H9 (cell line): ENCODE measurements at regions not wholly inside any gene's neighbourhood (a gene's known extent, or its start where the extent isn't known, plus 50 kb on each side); places are given as distances from the start of the nearest gene placed in this dataset.

ENCODE experiments used
- DNase-seq: peaks from one replicate; pipeline ENCODE4 v3.0.0-alpha.2; 2017
- H2AFZ ChIP-seq: one replicate; pipeline ENCODE4 v1.6.1; 2013; ENCODE audit warnings: mild to moderate bottlenecking, low read length, control low read depth, moderate library complexity
- H2AK5ac ChIP-seq: 2 replicates; pipeline ENCODE4 v1.6.1; 2013; ENCODE audit warnings: low read length, control low read depth, mixed read lengths; ENCODE audit not compliant: insufficient read length
- H2BK120ac ChIP-seq: one replicate; pipeline ENCODE4 v1.6.1; 2013; ENCODE audit warnings: low read depth, mild to moderate bottlenecking, low read length, control low read depth, inconsistent platforms; ENCODE audit not compliant: poor library complexity, severe bottlenecking
- H2BK12ac ChIP-seq: 2 replicates; pipeline ENCODE4 v1.6.1; 2013; ENCODE audit warnings: low read length, control low read depth, mixed read lengths, low read depth; ENCODE audit not compliant: insufficient read length
- H2BK15ac ChIP-seq: 2 replicates; pipeline ENCODE4 v1.6.1; 2013; ENCODE audit warnings: low read depth, low read length, control low read depth
- H2BK20ac ChIP-seq: one replicate; pipeline ENCODE4 v1.6.1; 2013; ENCODE audit warnings: low read depth, mild to moderate bottlenecking, low read length, control low read depth, inconsistent platforms; ENCODE audit not compliant: poor library complexity, severe bottlenecking
- H2BK5ac ChIP-seq: 2 replicates; pipeline ENCODE4 v1.6.1; 2013; ENCODE audit warnings: low read length, control low read depth, mixed read lengths; ENCODE audit not compliant: insufficient read length
- H3K14ac ChIP-seq: 2 replicates; pipeline ENCODE4 v1.6.1; 2013; ENCODE audit warnings: low read length, control low read depth; ENCODE audit not compliant: insufficient read depth
- H3K18ac ChIP-seq: 2 replicates; pipeline ENCODE4 v1.6.1; 2013; ENCODE audit warnings: low read depth, mild to moderate bottlenecking, mixed read lengths, low read length, control low read depth; ENCODE audit not compliant: insufficient read length
- H3K23ac ChIP-seq: 2 replicates; pipeline ENCODE4 v1.6.1; 2013; ENCODE audit warnings: low read length, control low read depth, mixed read lengths, low read depth; ENCODE audit not compliant: insufficient read length
- H3K23me2 ChIP-seq: 2 replicates; pipeline ENCODE4 v1.6.1; 2013; ENCODE audit warnings: low read depth, mild to moderate bottlenecking, mixed read lengths, low read length, control low read depth; ENCODE audit not compliant: insufficient read length, poor library complexity, severe bottlenecking
- H3K27ac ChIP-seq: 2 replicates; pipeline ENCODE4 v1.5.1; 2013; ENCODE audit warnings: low read length, control low read depth, mixed read lengths, low read depth; ENCODE audit not compliant: insufficient read length
- H3K27me3 ChIP-seq: 2 replicates; pipeline ENCODE4 v1.6.1; 2013; ENCODE audit warnings: low read length, control low read depth, inconsistent platforms; ENCODE audit not compliant: insufficient read depth
- H3K4ac ChIP-seq: 2 replicates; pipeline ENCODE4 v1.6.1; 2013; ENCODE audit warnings: low read depth, mild to moderate bottlenecking, control low read depth, inconsistent platforms, low read length, moderate library complexity
- H3K4me1 ChIP-seq: 2 replicates; pipeline ENCODE4 v1.6.1; 2013; ENCODE audit warnings: low read length, control low read depth, inconsistent platforms; ENCODE audit not compliant: insufficient read depth
- H3K4me2 ChIP-seq: 2 replicates; pipeline ENCODE4 v1.6.1; 2013; ENCODE audit warnings: low read length, control low read depth, mixed read lengths; ENCODE audit not compliant: insufficient read length, insufficient read depth
- H3K56ac ChIP-seq: 2 replicates; pipeline ENCODE4 v1.6.1; 2013; ENCODE audit warnings: low read depth, mild to moderate bottlenecking, mixed read lengths, low read length, control low read depth; ENCODE audit not compliant: insufficient read length
- H3K79me1 ChIP-seq: 2 replicates; pipeline ENCODE4 v1.6.1; 2013; ENCODE audit warnings: low read depth, mild to moderate bottlenecking, moderate library complexity, low read length, control low read depth, inconsistent platforms; ENCODE audit not compliant: insufficient read depth, poor library complexity, severe bottlenecking
- H3K79me2 ChIP-seq: 2 replicates; pipeline ENCODE4 v1.6.1; 2013; ENCODE audit warnings: low read length, control low read depth, inconsistent platforms; ENCODE audit not compliant: insufficient read depth
- H3K9ac ChIP-seq: 2 replicates; pipeline ENCODE4 v1.6.1; 2013; ENCODE audit warnings: low read length, control low read depth, mixed read lengths; ENCODE audit not compliant: insufficient read length; ENCODE audit errors: extremely low read depth
- H3K9me3 ChIP-seq: one replicate; pipeline ENCODE4 v1.6.1; 2013; ENCODE audit warnings: low read depth, low read length, inconsistent platforms; ENCODE audit not compliant: control insufficient read depth
- H3T11ph ChIP-seq: one replicate; pipeline ENCODE4 v1.6.1; 2013; ENCODE audit warnings: mild to moderate bottlenecking, low read length, control low read depth, inconsistent platforms
- H4K20me1 ChIP-seq: one replicate; pipeline ENCODE4 v1.6.1; 2013; ENCODE audit not compliant: control insufficient read depth, insufficient read length, insufficient read depth
- H4K5ac ChIP-seq: 2 replicates; pipeline ENCODE4 v1.6.1; 2013; ENCODE audit warnings: low read depth, mild to moderate bottlenecking, mixed read lengths, low read length, control low read depth; ENCODE audit not compliant: insufficient read length
- H4K8ac ChIP-seq: replicated peaks from 2 replicates; pipeline ENCODE4 v1.6.1; 2013; ENCODE audit warnings: low read length, control low read depth, mixed read lengths, low read depth; ENCODE audit not compliant: insufficient read length
- H4K91ac ChIP-seq: 2 replicates; pipeline ENCODE4 v1.6.1; 2013; ENCODE audit warnings: low read depth, mild to moderate bottlenecking, moderate library complexity, mixed read lengths, low read length, control low read depth; ENCODE audit not compliant: insufficient read length
- H3K27ac Mint-ChIP-seq, 3 experiments: 2 replicates in 2 of 3; 3 replicates in 1 of 3; pipeline ENCODE4 v1.8.0; 2020 to 2021; ENCODE audit warnings: mixed read lengths in 3 of 3, mild to moderate bottlenecking in 1 of 3, moderate library complexity in 1 of 3
- H3K27me3 Mint-ChIP-seq: 2 replicates; pipeline ENCODE4 v1.8.0; 2021; ENCODE audit warnings: low read depth, mild to moderate bottlenecking, moderate library complexity, mixed read lengths
- H3K36me3 Mint-ChIP-seq, 3 experiments: 2 replicates in 2 of 3; 3 replicates in 1 of 3; pipeline ENCODE4 v1.8.0; 2020 to 2021; ENCODE audit warnings: low read depth in 3 of 3, mixed read lengths in 3 of 3; ENCODE audit not compliant: insufficient read depth in 1 of 3
- H3K4me1 Mint-ChIP-seq, 2 experiments: 2 replicates each; pipeline ENCODE4 v1.8.0; 2020; ENCODE audit warnings: mixed read lengths in 2 of 2
- H3K4me3 Mint-ChIP-seq, 2 experiments: 2 replicates in 1 of 2; 3 replicates in 1 of 2; pipeline ENCODE4 v1.8.0; 2020 to 2021; ENCODE audit warnings: mild to moderate bottlenecking in 2 of 2, mixed read lengths in 2 of 2, moderate library complexity in 1 of 2
- H3K9me3 Mint-ChIP-seq, 2 experiments: 2 replicates in 1 of 2; 3 replicates in 1 of 2; pipeline ENCODE4 v1.8.0; 2020; ENCODE audit warnings: mild to moderate bottlenecking in 2 of 2, mixed read lengths in 2 of 2, moderate library complexity in 1 of 2
- WGBS: extraction: QIAGEN DNeasy Blood & Tissue Kit; methylation state at CpG from one replicate; pipeline ENCODE4 v1.1.7; 2013; ENCODE audit warnings: missing lambda C conversion rate, low lambda C conversion rate, mixed read lengths; ENCODE audit not compliant: insufficient read length; ENCODE audit errors: extremely low coverage; 5-methylcytosine and 5-hydroxymethylcytosine counted together
- TF ChIP-seq, protein P1 (sequence below): fragments of 200-600 bp; sonication (generic); conservative IDR thresholded peaks from 3 replicates; pipeline ENCODE4 v1.8.0; 2021; ENCODE audit warnings: antibody characterized with exemption, mild to moderate bottlenecking

DNA sequence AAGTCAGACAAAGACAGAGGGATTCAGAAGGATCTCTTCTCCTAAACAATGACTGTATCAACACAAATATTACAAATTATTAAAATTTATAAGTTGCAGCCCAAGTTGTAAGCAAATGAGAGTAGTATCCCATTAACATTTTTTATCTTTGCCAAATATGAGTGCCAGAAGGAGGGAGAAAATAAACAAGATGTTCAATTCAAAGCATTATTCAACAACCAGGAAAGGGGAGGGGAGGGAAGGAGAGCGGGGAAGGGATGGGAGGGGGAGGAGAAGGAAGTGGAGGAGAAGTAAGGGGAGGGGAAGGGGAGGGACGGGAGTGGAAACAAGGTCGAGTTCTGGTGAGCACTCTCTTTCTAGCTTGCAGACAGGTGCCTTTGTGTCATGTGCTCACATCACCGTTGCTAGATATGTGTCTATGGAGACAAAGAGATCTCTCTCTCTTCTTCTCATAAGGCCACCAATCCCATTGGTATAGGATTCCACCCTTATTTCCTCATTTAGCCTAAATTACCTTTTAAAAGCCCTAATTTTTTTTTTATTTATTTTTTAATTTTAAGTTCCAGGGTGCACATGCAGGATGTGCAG is 679.6 kb upstream of the CHAC2 start:
- Histone ChIP-seq H3K4me2 (no peak overlapping the region), H3K9ac (no peak overlapping the region), H4K8ac (no peak overlapping the region)

More for the DNA sequence above, 679.6 kb upstream of the CHAC2 start:
- H3K14ac ChIP-seq: no peak overlapping the region
- H3K27me3 Mint-ChIP-seq: no peaks in the 10 kb centered on the region
- H4K5ac ChIP-seq: no peak overlapping the region
- H3K4me3 Mint-ChIP-seq: no peak overlapping the region
- H3K4ac ChIP-seq: no peak overlapping the region
- peaks cover 0 to 5% of the 10 kb centered on the region in 2 experiments; a peak in 3 of 5 replicates for H3K9me3 Mint-ChIP-seq
- H3K27ac Mint-ChIP-seq: no peak overlapping the region
- no peak overlapping the region for H2BK15ac ChIP-seq
- no peak overlapping the region for H3K27ac ChIP-seq
- H3K9me3 ChIP-seq: no peaks in the 10 kb centered on the region
- H3K23ac ChIP-seq: no peak overlapping the region
- H3K23me2 ChIP-seq: no peaks in the 10 kb centered on the region
- H3K36me3 Mint-ChIP-seq: peaks cover 0 to 8% (median 2%) of the 10 kb centered on the region in 3 experiments; a peak in 4 of 7 replicates
- no peak overlapping the region for H2BK12ac ChIP-seq
- no peak overlapping the region for H2BK20ac ChIP-seq
- H2BK120ac ChIP-seq: no peak overlapping the region
- no peak overlapping the region for H2BK5ac ChIP-seq
- H3K79me1 ChIP-seq: no peaks in the 10 kb centered on the region
- no peak overlapping the region for H2AK5ac ChIP-seq
- TF ChIP-seq, protein P1, sequence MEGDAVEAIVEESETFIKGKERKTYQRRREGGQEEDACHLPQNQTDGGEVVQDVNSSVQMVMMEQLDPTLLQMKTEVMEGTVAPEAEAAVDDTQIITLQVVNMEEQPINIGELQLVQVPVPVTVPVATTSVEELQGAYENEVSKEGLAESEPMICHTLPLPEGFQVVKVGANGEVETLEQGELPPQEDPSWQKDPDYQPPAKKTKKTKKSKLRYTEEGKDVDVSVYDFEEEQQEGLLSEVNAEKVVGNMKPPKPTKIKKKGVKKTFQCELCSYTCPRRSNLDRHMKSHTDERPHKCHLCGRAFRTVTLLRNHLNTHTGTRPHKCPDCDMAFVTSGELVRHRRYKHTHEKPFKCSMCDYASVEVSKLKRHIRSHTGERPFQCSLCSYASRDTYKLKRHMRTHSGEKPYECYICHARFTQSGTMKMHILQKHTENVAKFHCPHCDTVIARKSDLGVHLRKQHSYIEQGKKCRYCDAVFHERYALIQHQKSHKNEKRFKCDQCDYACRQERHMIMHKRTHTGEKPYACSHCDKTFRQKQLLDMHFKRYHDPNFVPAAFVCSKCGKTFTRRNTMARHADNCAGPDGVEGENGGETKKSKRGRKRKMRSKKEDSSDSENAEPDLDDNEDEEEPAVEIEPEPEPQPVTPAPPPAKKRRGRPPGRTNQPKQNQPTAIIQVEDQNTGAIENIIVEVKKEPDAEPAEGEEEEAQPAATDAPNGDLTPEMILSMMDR: no peak
- no peaks in the 10 kb centered on the region for H3K79me2 ChIP-seq
- H4K20me1 ChIP-seq: no peaks in the 10 kb centered on the region
- H3K4me1 Mint-ChIP-seq: peaks cover 10 to 13% of the 10 kb centered on the region in 2 experiments; a peak in 3 of 4 replicates
- H4K91ac ChIP-seq: no peak overlapping the region
- H3K4me1 ChIP-seq: no peaks in the 10 kb centered on the region
- H3K27me3 ChIP-seq: no peaks in the 10 kb centered on the region
- H2AFZ ChIP-seq: no peak overlapping the region
- no peak overlapping the region for H3K18ac ChIP-seq
- DNase-seq: no peak
- H3T11ph ChIP-seq: no peak overlapping the region
- no peak overlapping the region for H3K56ac ChIP-seq
- WGBS: no CpG with 5 or more reads among the region's 4 CpGs
